ENCODE measurements at regions not wholly inside any gene's neighbourhood (a gene's known extent, or its start where the extent isn't known, plus 50 kb on each side); places are given as distances from the start of the nearest gene placed in this dataset.

DNA sequence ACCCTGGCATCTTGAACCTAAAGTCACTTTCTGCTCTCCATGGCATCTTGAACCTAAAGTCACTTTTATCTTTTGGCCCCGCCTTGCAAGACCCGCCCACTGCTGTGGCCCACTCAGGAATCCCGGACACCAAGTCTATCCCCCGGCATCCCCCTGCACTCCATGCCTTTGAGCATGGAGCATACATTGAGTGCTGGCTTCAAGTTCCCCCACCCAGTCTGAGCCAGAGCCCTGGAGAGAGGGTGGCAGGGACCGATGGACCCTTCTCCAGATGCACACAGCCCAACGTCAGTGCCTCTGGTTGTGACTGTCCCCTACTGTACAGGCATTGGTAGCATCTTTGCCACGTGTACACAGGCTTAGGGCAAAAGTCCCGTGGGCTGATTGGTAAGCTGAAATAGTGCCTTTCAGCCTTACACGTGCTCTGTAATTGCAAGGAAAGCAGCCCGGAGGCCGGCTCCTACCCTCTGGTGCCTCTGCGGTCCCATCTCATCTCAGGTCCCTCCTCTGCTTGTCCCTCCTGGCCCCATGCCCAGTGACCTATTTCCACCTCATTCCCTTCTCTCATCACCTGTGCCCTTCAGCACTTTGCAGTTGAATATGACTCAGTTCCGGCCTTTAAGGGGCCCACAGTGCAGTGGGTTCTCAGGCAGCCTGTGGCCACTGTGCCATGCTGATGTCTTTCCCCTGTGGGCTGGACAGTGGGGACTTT, 154.0 kb downstream of the INHBB start:
- H3K4me3 Mint-ChIP-seq: no peak overlapping the region
- H3K36me3 Mint-ChIP-seq: no peaks in the 10 kb centered on the region
- ATAC-seq: no peak
- DNase-seq (ENCODE audit: low spot score in 2 of 2): no peak
- no peaks in the 10 kb centered on the region for H3K4me1 Mint-ChIP-seq
- H3K9me3 Mint-ChIP-seq: no peaks in the 10 kb centered on the region
- no peak overlapping the region for H3K27ac Mint-ChIP-seq

DNA sequence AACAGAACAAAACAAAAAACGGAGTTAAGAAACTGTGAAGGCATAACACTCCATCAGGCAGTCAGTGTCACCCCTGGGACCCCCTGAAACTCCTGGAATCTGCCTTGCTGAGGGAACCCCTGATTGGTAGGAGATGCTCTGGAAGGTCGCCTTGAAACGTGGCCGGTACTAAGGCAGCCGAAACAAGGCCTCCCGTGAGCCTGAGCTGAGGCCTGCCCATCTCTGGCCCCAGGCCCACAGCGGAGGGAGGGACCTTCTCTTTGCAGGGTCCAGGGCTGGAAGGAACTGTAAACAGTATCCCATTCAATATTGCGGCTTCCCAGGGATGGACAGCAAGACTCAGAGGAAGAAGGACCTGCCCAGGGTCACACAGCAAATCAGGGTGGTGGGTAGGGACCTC, 155.7 kb downstream of the INHBB start:
- Mint-ChIP-seq H3K4me3 (no peak overlapping the region), H3K27ac (no peak overlapping the region), H3K4me1 (no peaks in the 10 kb centered on the region), H3K9me3 (no peaks in the 10 kb centered on the region), H3K36me3 (no peaks in the 10 kb centered on the region)
- DNase-seq (ENCODE audit: low spot score in 2 of 2) (no peak), ATAC-seq (no peak)

DNA sequence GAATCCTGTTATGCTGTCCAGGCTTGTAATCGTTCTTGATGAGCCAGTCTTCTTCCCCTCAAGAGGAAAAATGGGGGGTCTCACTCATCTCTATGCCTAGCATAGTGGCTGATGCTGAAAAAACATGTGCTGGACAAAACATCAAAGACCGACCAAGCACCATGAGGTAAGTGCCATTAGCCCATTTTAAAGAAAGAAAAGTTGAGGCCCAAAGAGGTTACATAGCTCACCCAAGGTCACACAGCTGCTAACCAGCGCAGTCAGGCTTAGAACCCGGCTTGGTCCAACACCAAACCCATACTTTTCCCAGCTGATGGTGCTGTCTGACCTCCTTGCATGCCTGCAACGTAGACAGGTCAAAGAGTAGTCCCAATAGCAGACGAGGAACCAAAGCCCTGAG, 156.4 kb downstream of the INHBB start:
- H3K4me3 Mint-ChIP-seq: no peak overlapping the region
- H3K9me3 Mint-ChIP-seq: no peaks in the 10 kb centered on the region
- no peak overlapping the region for H3K27ac Mint-ChIP-seq
- no peaks in the 10 kb centered on the region for H3K36me3 Mint-ChIP-seq
- ATAC-seq: no peak
- no peak for DNase-seq (ENCODE audit: low spot score in 2 of 2)
- H3K4me1 Mint-ChIP-seq: no peaks in the 10 kb centered on the region

DNA sequence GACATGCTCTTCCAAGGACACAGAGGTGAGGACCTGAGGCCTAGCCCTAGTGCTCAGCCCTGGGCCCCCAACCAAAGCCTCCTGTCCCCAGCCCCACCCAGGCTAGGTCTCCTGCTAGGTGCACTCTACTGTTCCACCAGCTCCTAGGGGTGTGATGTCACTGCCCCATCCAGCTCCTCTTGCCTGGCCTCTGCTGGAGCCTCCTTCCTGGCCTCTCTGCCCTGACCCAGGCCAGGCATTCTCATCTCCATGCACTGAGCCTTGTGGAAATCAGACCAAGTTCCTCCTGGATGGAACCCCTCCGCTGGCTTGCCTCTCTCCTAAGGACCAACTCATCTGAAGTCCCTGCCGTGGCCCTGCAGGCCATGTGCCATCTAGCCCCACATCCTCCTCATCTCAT, 156.8 kb downstream of the INHBB start:
- H3K27ac Mint-ChIP-seq: no peak overlapping the region
- no peaks in the 10 kb centered on the region for H3K36me3 Mint-ChIP-seq
- H3K4me1 Mint-ChIP-seq: no peaks in the 10 kb centered on the region
- H3K4me3 Mint-ChIP-seq: no peak overlapping the region
- DNase-seq (ENCODE audit: low spot score in 2 of 2): no peak
- H3K9me3 Mint-ChIP-seq: no peaks in the 10 kb centered on the region
- ATAC-seq: no peak

DNA sequence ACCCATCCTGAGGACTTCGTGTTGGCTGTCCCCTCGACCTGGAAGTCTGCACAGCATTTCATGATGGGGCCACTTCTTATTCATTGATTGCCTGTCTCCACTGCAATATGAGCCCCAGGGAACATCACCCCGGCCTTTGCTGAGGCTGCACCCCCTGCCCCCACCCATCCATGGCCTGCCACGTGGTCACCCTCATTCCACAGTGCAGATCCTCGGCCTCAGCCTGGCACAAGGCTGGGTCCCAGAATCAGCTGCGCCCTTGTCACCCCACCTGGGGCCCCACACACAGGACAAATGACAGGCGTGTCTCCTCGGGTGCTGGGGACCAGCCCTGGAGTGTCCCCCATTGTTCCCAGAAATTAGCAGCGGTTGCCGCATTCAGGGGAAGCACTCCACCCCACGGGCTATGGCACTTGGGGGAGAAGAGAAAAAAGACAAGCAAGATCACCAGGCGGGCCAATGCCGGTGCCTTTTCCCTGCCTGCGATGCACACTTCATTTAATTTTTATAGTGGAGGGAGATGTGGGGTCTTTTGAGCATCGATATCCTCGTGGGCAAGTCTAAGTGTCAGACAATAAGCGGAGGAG, 157.4 kb downstream of the INHBB start:
- H3K27ac Mint-ChIP-seq: no peak overlapping the region

DNA sequence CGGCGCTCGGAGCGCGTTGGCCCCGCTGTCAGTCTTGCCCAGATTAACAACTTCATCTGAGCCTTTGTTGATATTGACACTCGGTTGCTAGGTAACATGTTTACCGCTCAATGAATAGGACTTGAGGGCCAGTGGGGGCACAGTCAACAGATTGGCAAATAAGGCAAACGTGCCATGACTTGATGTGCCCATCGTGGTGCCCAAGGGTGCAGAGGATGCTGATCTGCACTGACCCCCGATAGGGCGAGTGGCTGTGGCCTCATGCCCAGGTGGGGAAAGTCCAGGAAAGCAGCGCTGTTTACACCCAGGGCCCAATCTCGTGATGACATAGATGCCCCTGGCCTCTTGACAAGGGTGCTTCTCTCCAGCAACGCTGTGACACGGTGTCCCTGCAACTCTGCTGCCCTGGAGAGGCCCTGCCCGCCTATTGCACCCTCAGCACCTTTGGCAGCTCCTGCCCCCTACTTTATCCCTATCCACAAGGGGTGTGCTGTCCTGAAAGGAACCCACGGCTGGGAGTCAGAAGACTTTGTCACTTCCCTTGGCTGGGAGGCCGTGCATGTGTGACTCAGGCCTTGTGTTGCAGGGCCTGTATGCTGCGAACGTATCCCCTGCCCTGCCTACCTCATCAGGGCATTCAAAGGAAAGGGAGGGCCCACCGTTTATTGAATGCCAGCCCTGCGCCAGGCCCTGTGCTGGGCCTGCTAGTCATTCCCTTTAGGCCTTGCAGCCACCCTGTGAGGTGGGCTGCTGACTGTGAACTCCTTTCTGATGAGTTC, 158.0 kb downstream of the INHBB start:
- Mint-ChIP-seq H3K9me3 (no peaks in the 10 kb centered on the region), H3K27ac (no peak overlapping the region), H3K4me1 (no peaks in the 10 kb centered on the region), H3K4me3 (no peak overlapping the region), H3K36me3 (no peaks in the 10 kb centered on the region)
- DNase-seq (ENCODE audit: low spot score in 2 of 2) (no peak), ATAC-seq (no peak)

More for the DNA sequence above, 157.4 kb downstream of the INHBB start:
- Mint-ChIP-seq H3K4me1 (no peaks in the 10 kb centered on the region), H3K36me3 (no peaks in the 10 kb centered on the region), H3K4me3 (no peak overlapping the region), H3K9me3 (no peaks in the 10 kb centered on the region)
- DNase-seq (ENCODE audit: low spot score in 2 of 2) (no peak), ATAC-seq (no peak)

DNA sequence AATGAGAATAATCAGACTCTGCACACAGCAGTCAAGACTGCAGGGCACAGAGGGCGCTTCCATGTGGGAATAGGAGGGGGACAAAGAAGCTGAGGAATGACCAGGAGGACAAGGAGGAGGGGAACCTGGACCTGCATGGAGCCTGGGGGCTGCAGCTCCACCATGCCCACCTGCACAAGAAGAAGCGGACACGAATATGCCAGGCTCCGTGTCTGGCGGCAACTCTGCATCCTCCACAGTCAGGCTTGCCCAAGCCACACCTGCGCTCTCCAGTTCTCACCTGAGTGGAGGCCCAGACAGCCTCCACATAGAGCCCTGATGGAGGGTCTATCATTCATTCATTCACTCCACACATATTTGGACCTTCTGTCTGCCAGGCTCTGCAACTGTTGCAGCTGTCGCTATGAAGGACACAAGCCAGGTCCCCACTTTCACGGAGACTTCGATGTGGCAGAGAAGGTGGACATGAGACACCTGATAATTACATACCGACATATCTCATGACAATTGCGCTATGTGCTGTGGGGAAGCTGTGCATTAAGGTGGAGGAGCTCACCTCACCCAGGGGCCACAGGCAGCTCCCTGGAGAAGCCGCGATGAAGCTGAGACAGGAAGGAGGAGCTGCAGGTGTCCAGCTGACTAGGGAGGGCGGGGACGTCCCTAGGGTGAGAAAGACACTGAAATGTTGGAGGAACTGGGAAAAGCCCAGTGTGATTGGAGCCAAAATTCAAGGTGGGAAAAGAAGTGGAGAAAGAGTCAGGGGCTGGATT, 159.2 kb downstream of the INHBB start:
- Mint-ChIP-seq H3K4me3 (no peak overlapping the region), H3K27ac (no peak overlapping the region), H3K4me1 (no peaks in the 10 kb centered on the region), H3K36me3 (no peaks in the 10 kb centered on the region), H3K9me3 (no peaks in the 10 kb centered on the region)
- ATAC-seq: no peak
- DNase-seq (ENCODE audit: low spot score in 2 of 2): no peak

DNA sequence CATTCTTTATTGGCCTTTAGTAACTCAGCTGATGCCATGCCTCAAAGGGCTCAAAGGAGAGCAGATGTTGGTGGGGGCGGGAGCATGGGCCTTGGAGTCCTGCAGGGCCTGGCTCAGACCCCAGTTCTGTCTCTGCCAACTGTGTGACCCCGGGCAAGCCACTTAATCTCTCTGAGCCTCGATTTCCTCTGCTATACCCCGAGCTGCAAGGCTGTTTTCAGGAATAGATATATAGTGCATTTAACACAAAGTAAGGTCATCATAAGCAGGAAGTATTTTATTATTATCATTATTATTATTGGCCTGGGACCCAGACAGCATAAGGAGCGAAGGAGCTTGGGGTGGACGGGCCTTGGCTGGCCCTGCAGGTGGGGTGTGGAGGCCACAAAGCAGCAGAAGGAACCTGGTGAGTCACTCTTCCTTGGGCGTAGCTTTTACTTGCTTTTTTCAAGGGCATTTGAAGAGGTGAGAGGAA, 162.7 kb downstream of the INHBB start:
- DNase-seq (ENCODE audit: low spot score in 2 of 2): no peak
- Mint-ChIP-seq H3K9me3 (no peaks in the 10 kb centered on the region), H3K4me3 (no peak overlapping the region), H3K4me1 (no peaks in the 10 kb centered on the region), H3K36me3 (no peaks in the 10 kb centered on the region), H3K27ac (no peak overlapping the region)
- ATAC-seq: no peak

DNA sequence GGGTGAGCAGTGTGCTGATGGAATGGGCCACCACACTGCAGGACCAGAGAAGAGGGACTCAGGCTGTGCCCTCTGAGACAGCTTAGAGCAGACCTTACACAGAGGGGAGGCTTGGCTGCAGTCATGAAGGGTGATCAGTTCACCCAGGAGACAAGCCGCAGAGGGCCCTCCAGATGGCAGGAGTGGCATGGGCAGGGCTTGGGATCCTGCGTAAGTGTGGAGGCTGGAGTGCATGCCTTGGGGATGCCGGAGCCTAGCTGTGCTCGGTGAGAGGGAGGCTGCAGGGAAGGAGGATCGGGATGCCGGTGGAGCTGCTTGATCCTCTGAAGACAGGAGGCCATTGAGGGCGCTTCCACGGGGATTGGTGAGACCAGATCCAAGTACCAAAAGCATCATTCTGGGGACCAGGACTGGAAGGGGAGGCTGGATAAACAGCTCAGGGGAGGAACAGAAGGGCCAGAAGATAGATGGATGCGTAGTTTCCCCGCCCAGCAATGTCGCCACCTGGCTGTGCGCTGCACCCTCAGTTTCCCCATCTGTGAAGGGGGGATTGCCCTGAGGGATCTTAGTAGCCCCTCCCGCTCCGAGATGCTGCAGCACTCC, 163.4 kb downstream of the INHBB start:
- H3K9me3 Mint-ChIP-seq: no peaks in the 10 kb centered on the region
- peaks cover 4% of the 10 kb centered on the region for H3K4me1 Mint-ChIP-seq
- DNase-seq (ENCODE audit: low spot score in 2 of 2) (no peak), ATAC-seq (peak; percentile 20)
- H3K4me3 Mint-ChIP-seq: no peak overlapping the region
- H3K27ac Mint-ChIP-seq: no peak overlapping the region
- no peaks in the 10 kb centered on the region for H3K36me3 Mint-ChIP-seq

DNA sequence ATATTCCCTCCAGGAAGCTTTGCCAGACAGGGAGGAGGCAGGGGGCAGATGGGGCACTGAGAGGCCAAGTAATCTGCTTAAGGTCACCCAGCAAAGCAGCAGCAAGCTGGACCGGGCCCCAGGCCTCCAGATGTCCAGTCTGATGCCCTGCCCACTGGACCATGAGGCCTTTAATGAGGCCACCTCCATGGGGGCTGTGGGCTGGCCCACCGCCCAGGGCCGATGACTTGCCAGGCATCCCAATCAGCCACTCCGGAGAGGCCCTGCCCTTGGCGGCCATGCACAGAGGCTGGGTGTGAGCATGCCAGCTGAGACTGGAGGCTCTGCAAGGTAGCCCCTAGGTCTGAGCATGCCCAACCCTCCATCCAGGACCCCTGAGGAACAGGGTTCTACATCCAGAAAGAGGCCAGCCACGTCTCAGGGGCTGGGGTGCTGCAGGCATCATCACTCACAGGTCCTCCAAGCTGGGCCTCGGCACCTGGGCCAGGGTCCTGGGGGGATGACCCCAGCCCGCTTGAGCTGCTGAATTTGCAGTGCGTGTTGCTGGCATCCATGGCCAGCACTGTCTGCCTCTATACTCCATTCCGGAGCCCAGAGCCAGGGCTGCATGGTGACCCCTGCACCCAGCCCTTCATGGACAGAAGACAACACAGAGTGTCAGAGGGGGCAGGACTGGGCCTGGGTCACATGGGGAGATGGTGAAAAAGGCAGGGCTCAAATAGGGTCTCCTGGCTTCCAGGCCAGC, 164.2 kb downstream of the INHBB start:
- ATAC-seq: no peak
- H3K27ac Mint-ChIP-seq: no peak overlapping the region
- DNase-seq (ENCODE audit: low spot score in 2 of 2): no peak
- no peaks in the 10 kb centered on the region for H3K9me3 Mint-ChIP-seq
- H3K4me1 Mint-ChIP-seq: peaks cover 7% of the 10 kb centered on the region
- no peak overlapping the region for H3K4me3 Mint-ChIP-seq
- H3K36me3 Mint-ChIP-seq: no peaks in the 10 kb centered on the region

DNA sequence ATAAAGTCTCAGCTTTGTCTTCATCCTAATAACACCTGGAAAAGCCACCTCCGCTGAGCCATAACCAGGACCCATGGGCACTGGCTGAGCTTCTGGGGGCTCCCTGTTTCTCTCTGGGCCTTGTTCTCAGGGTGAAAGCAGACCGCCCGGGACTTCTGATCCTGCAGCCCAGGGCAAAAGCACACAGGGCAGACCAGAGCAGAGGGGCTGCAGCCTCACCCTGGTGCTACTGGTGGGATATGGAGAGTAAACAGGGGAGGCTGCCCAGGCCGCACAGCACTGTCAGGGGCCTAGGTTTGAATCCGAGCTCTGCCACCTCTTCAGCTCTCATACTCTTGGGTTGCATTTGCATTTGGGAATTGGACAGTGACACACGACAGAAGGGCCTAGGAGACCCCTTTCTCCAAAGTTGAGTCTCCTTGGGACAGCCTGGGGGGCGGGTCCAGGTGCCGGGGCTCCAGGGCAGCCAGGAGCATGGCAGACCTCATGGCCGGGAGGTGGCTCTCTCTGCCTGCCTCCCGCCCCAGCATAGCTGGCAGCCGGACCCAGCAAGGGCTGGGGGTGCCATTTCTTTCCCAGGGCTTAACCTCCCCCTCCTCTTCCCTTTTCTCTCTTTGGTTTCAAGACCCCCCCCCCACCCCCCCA, 164.9 kb downstream of the INHBB start:
- DNase-seq (ENCODE audit: low spot score in 2 of 2): no peak
- Mint-ChIP-seq H3K9me3 (no peaks in the 10 kb centered on the region), H3K36me3 (no peaks in the 10 kb centered on the region), H3K4me1 (peaks cover 7% of the 10 kb centered on the region), H3K4me3 (no peak overlapping the region), H3K27ac (no peak overlapping the region)
- ATAC-seq: no peak

DNA sequence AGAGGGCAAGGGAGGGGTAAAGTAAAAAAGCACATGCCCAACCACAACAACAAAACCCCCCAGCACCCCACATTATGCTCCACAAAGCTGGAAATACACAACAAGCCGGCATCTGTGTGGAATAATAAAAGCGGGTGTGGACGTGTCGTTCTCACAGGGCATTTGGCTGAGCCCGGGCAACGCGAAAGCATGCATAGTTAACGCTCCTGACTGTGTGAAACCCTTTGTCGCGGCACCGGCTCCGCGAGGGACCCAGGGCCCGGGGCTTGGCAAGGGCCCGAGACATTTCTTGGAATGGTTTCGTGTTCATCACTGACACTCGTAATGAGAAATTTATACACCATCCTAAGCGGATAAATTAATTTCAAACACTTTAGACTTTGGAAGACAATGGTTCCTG, 165.6 kb downstream of the INHBB start:
- no peaks in the 10 kb centered on the region for H3K36me3 Mint-ChIP-seq
- no peak overlapping the region for H3K27ac Mint-ChIP-seq
- ATAC-seq (no peak), DNase-seq (ENCODE audit: low spot score in 2 of 2) (no peak)
- H3K4me1 Mint-ChIP-seq: peaks cover 7% of the 10 kb centered on the region
- H3K9me3 Mint-ChIP-seq: no peaks in the 10 kb centered on the region
- H3K4me3 Mint-ChIP-seq: no peak overlapping the region

DNA sequence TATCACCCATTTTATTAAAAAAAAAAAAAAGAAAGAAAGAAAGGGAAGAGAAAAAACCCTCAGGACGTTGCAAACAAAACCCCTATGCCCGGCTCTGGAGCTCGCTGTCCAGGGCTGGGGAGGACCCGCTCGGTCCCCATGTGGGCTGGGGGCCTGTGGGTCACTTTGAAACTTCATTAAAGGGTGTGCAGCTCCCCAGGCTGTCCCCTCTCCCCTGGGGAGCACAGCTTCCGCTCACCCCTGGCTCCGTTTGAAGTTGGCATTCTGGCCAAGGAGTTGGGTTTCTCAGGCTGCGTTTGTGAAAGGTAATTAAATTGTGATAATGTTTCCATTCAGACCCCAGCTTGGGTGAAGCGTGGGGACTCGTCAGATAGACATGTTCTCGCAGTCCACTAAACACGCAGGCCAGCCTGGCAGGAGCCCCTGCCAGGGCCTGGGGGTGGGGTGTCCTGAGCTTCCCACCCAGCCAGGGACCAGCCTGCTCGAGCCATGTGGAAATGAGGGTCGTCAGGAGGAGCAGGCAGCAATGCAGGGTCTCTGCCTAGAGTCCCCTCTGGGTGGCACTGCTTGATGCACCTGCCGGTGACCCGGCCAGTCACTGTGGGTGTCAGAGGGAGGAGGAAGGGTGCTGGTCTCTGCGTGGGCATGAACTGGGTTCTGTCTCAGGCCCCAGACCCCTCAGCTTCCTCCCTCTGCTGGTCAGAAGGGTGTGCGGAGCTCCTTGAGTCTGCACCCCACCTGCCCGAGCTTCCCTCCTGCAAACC, 166.2 kb downstream of the INHBB start:
- Mint-ChIP-seq H3K27ac (no peak overlapping the region), H3K9me3 (no peaks in the 10 kb centered on the region), H3K4me3 (no peak overlapping the region), H3K4me1 (peaks cover 7% of the 10 kb centered on the region), H3K36me3 (no peaks in the 10 kb centered on the region)
- ATAC-seq (no peak), DNase-seq (ENCODE audit: low spot score in 2 of 2) (no peak)

Measured in stimulated activated effector memory CD8-positive, alpha-beta T cell treated with anti-CD3 and anti-CD28 coated beads, Interleukin-12 subunit alpha, Interleukin-12 subunit beta, amount 100 ng/mL, for 72 hours (primary cell).